GM21528 (cell line): ENCODE measurements at regions not wholly inside any gene's neighbourhood (a gene's known extent, or its start where the extent isn't known, plus 50 kb on each side); places are given as distances from the start of the nearest gene placed in this dataset.

ENCODE experiments used
- ATAC-seq: cut with Tn5 transposase; IDR thresholded peaks from one replicate; pipeline ENCODE4 v1.9.1; 2021; ENCODE audit warnings: mild to moderate bottlenecking, moderate library complexity; ENCODE audit not compliant: unreplicated experiment, low FRiP score

DNA sequence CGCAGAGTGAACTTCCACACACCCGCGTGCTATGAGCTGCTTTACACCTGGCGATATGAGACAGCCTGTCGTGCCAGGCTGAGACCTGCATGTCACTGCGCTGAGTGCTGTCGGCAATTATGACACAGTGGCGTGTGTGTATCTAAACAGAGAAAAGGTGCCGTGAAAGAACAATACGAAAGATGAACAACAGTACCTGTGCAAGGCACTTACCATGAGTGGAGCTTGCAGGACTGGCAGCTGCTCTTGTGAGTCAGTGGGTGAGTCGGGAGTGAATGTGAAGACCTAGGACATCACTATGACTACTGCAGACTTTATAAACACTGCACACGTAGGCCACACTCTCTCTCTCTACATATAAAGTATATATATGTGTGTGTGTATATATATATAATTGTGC lies 68.5 kb upstream of the DUSP22 start:
- no peak for ATAC-seq

DNA sequence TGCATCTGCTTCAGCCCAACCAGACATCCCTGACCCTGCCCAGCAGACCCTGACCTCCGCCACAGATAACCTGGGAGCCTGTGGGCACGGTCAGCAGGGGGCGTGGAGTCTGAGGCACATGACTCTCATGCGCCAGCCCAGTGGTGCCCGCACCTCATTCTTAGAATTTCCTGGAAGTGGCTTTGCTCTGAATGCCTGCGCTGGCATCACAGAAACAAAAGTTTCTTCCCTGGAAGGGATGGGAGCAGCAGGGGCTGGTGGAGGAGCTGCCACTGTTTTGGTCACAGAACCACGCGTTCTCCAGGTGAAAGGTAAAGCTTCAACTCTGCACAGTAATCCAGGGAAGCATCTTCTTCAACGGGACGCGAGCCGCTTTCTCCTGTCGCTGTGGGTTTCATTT lies 67.9 kb upstream of the DUSP22 start:
- no peak for ATAC-seq

DNA sequence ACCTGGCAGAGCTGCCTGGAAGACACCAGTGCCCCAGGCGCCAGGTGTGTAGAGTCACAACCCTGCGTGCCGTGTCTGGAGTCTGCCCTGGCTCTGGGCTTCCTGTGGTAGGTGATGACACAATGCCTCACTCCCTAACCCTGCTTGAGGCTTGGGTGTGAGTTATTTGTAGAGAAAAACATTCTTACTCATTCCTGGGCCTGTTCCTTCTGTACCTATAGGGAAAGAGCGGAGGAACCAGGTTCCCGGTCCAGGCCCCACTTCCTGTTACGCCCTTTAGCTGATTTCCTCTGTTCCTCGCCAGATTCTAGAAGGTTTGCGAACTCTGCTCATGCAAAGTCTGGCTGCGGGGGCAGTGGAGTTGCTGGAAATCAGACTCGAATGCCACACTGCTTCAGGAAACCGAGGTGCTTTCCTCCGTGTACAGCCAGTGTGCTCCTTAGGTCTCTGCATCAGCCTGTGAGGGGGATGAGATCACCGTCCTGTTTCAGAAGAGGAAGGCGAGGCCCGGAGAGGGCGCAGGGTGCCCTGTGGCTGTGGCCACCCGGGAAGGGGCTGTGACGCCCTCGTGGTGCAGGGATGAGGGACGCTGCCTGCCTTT lies 67.1 kb upstream of the DUSP22 start:
- no peak for ATAC-seq

DNA sequence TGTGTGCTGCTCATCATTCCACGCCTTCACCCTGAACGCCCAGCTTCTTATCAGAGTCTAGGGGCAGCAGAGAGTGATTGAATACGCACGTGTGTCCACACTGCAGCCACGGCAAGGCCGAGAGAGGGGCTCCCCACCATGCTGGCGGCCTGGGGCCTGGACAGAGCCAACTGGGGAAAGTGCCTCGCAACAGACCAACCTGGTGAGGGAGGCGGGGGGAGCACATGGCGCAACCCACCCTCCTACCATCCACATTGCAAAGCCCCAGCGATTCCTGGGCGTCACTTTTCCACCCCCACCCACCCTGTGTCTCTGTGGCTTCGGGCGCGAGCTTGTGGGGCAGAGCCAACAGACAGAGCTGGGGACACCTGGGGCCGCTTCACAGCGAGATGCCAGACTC lies 66.4 kb upstream of the DUSP22 start:
- no peak for ATAC-seq

DNA sequence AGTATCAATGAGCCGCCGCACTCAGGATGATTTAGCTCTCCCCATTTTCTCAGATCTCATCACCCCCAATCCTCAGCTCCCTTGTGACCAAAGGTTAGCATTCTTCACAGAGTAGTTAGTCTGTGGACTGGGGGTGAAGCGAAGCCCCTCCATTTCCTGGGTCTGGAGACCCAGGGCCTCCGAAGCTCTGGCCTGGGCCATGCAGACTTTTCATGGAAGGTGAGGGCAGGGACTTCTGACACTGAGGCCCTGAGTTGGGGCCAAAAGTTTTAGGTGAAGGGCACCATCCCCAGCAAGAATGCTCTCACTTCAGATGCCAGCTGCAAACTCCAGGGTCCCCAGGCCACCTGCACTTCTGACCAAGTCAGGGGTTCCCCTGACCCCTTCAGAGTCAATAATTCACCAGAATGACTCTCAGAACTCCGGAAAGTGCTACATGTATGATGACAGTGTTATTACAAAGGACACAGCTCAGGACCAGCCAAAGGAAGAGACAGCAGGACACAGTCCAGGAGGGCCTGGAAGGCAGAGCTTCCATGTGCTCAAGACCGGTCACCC lies 65.7 kb upstream of the DUSP22 start:
- ATAC-seq: peak; percentile 14

DNA sequence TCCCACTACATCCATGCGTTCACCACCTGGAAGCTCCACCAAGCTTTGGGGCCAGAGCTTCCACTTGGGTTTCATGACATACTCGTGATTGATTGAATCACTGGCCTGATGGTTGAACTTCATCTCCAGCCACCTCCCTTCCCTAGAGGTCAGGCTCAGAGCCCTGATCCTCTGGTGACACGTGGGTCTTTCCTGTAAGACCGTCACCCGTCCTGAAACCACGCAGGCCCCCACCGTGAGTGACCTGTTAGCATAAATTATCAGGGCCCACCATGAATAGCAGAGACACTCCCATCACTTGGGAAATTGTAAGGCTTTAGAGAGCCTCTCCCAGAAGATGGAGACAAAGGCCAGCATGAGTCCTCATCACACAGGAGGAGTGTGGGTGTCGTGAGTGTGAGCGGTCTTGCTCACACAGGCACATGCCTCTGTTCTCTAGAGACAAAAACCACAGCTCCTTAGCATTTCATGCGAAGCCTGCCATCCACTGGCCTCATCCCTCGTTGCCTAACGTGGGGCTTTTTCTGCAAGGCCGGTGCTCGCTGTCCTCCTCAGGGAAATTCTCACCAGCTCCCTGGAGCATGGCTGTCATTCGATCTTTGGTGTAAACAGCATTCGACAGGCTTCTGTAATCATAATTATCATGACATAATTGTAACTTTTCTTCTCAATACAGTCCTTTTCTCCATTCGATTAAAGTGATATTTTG lies 65.1 kb upstream of the DUSP22 start:
- peak; percentile 33 for ATAC-seq

DNA sequence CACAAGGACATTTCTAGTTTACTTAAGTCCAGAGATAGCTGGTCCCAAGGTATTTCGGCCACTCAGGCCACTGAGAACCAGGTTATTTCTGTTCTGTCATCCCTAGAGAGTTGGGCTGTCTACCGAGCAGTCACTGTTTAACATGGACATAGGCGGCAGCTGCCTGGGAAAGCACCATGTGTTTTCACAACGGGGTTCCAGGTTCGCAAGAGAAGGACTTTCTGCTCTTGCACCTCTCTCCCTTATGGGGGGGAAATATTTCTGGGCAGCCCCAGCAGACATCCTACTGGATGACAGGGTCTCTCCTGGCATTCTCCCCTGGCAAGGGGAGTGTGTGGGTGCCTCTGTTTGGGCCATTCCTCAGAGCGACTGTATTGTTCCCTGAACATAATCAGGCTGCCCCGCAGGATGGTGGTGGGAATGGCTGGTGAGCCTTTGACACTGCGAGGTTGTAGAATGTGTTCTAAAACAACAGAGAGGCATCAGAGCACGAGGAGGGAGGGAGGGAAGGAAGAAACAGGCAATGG lies 64.4 kb upstream of the DUSP22 start:
- ATAC-seq: no peak

DNA sequence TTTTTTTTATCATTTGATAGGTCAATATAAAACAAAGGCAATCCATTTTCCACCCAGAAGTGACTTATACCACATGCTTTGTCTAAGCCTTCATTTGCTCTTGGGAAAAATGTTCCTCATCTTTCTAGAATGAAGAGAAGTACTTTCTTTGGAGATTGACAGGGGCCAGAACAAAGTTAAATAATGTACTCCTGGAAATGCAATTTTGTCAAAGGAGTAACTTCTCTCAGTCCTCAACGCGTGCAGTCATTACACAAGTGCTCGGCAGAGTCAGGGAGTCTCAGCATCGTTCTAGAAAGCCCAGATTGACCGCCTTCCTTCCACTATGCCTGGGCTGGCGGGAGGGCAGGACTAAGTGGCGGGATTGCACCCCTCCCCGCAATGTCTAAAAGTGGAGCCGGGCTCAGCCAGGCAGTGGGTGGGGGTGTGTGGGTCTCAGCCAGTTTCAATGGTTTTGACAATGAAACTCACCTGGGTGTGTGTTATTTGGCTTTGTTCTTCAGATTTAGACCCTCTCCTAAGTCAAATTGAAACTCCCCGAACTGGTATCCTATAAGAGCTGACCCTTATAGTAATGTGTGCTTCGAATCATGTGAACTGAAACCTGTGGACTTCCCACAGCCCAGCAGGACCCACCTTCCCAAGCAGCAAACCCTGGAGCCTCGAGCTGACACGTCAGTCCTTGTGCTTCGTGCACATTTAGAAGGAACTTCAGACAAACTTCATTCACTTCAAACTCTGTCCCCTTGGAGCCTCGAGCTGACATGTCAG lies 63.2 kb upstream of the DUSP22 start:
- ATAC-seq: peak; percentile 38

DNA sequence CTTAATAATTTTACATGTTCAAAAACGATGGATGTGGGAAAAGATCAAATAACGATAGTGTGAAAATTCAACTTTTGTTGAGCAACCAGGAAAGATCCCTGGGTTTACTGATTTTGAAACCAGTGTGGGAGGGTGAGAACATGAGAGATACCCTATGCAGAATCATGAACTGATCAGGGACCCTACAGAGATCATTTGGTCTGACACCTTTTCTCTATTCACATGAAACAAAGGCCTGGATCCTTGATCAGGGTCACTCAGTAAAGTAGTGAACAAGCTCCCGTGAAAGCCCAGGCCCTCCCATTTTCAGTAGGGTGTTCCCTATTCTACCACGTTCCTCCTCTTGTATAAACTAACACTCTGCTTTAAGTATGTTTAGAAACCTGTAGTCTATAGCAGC lies 60.5 kb upstream of the DUSP22 start:
- no peak for ATAC-seq

DNA sequence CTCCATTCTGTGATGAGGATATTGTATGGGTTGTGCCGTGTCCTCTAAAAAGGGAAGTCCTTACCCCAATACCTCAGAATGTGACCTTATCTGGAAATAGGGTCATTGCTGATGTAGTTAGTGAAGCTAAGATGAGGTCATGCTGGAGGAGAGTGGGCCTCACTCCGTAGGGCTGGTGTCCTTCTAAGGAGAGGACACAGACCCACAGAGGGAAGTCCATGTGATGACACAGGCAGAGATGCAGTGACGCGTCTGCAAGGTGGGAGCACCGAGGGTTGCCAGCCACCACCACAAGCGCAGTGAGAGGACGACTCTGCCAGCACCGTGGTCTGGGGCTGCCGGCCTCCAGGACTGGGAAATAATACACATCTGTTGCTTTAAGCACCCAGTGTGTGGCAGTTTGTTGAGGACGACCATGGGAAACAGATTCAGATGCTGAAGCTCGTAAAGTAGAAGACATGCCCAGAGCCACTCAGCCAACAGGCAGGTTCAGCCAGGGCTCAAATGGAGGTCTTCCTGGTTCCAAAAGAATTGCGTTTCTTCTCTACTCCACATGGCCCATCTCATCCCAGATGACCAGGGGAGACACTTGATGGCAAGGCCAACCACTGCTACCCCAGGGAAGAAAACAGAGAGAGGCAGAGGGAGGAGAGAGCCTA lies 59.2 kb upstream of the DUSP22 start:
- ATAC-seq: no peak

DNA sequence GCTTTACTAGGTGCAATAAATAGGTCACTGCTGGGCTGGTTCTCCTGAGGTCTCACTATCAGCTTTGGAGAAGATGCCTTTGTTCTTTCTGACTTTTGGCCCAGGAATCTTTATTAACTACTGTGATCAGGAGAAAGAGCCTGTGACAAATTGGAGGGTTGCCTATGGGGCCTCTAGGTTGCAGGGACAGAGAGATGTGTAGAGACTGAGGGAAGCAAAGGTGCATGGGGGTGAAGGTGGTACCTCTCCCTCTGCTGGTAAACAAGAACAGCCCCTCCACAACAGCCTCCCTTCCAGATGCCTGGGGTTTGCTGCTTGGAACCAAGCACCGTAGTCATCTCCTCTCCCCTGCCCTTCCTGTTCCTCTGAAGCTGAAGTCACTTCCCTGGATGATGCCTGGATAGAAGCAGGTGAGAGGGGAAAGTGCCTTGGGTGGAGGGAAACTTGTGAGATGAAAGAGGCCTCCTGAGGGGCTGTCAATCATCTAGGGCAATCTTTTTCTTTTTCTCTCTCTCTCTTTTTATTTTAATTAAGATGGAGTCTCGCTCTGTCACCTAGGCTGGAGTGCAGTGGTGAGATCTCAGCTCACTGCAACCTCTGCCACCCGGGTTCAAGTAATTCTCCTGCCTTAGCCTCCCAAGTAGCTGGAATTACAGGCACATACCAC lies 57.4 kb upstream of the DUSP22 start:
- ATAC-seq: no peak

DNA sequence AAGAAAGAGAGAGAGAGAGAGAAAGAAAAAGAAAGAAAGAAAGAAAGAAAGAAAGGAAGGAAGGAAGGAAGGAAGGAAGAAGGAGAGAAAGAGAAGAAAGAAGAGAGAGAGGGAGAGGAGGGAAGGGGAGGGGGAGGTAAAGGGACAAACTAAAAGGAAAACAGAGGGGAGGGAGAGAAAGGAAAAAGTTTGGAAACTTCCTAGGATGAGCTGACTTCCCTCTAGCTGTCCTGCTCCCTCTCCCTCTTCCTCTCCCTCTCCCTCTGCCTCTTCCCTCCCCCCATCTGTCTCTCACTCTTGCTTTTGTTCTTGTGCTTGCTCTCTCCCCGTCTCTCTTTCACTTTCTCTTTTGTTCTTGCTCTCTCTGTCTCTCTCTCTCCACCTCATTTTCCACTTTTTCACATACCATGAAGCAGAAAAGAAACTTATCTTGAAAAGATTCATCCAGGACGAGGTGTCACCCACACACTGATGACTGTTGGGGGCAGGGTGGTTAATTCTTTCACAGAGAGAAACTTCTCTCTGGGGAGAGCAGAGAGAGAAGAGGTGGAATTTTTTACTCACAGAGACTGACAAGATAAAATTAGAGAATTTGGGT lies 56.4 kb upstream of the DUSP22 start:
- ATAC-seq: peak; percentile 74

DNA sequence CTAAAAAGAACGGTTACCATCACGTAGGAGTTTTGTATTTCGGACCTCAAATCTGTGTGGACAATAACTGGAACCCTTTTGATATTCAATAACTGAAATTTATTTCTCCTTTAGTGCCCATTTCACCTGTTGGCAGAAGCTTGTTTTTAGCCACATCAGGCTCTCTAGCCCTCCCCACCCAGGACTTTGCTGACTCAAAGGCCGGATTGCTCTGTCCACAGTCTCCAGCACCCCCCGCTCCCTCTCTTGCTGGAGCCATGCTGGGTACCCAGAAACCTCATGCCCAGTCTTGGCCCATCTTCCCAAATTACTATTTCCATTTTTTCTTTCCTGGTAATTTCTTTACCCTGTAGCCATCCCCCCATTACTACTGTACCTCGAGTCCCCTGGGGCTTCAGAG lies 55.8 kb upstream of the DUSP22 start:
- no peak for ATAC-seq

DNA sequence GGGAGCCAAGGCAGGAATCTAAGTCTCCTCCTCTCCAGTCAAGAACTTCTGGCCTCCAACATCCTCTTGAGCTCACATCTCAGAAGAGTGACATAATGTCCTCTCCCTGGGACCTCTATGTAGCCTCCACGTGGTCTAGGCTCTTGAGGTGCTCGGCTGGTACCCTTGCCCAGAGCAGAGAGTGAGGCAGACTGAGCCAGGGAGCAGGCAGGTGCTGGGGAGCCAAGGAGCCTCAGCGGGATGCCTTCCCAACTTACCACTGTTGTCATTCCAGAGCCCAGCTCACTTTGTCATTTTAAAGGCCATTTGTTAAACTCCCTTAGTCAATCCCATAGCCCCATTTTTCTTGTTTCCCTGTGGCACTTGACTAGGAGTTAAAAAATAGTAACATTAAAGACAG lies 52.1 kb upstream of the DUSP22 start:
- no peak for ATAC-seq

DNA sequence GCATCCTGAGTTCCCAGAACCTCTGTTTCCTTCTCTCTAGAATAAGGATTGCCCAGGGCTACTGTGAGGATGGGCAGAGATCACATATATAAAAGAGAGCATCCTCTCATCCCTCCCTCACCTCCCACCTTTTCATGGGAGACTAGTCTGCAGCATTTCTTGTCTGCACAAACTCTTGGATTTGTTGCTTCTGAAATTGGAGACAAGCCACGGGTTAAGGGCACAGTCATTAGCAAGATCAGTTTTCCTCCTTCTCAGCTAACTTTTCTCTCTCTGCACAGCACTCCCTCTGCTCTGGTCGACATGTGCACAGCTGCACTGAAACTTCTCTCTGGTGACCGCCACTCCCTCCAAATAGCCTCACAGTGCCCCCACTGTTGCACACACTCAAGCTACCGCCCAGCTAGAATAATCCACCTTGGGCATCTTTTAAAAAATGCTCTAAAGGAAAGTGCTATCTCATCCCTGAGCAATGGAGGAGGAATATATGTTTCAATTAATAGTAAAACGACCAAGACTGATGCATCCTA lies 50.9 kb upstream of the DUSP22 start:
- ATAC-seq: no peak
